MCF 10A (cell line): ENCODE measurements at regions not wholly inside any gene's neighbourhood (a gene's known extent, or its start where the extent isn't known, plus 50 kb on each side); places are given as distances from the start of the nearest gene placed in this dataset.

Experiments
- BruUV-seq: library from RNA; stranded (reverse); fragments of 400-500 nt; replicated peaks from 2 replicates; lab custom pipeline; 2021; lab: Mats Ljungman, UMichigan
- CTCF ChIA-PET: fragments of 300-600 bp; sonication (Branson Sonifier 250); formaldehyde crosslinking; extraction: SDS; loops from one replicate; lab custom pipeline; 2021; ENCODE audit warnings: antibody characterized with exemption, inconsistent platforms; lab: Yijun Ruan, JAX
- POLR2A ChIA-PET: fragments of 300-600, 350-650 bp; sonication (Branson Sonifier 250); formaldehyde crosslinking; extraction: SDS; loops from one replicate; lab custom pipeline; 2020; ENCODE audit warnings: antibody characterized with exemption, inconsistent platforms; lab: Yijun Ruan, JAX
- DNase-seq: peaks from one replicate; pipeline ENCODE4 v3.0.0-alpha.2; 2018; ENCODE audit not compliant: unreplicated experiment
- H3K27ac Mint-ChIP-seq: one replicate; pipeline ENCODE4 v1.8.0; 2022; ENCODE audit warnings: mild to moderate bottlenecking, low read depth, mixed read lengths; ENCODE audit not compliant: unreplicated experiment
- H3K27me3 Mint-ChIP-seq: one replicate; pipeline ENCODE4 v1.8.0; 2022; ENCODE audit warnings: mixed read lengths; ENCODE audit not compliant: insufficient read depth, unreplicated experiment
- H3K36me3 Mint-ChIP-seq: one replicate; pipeline ENCODE4 v1.8.0; 2022; ENCODE audit warnings: mild to moderate bottlenecking, moderate library complexity, mixed read lengths; ENCODE audit not compliant: insufficient read depth, unreplicated experiment
- H3K4me1 Mint-ChIP-seq: one replicate; pipeline ENCODE4 v1.8.0; 2022; ENCODE audit warnings: mixed read lengths; ENCODE audit not compliant: insufficient read depth, unreplicated experiment
- H3K4me3 Mint-ChIP-seq: one replicate; pipeline ENCODE4 v1.8.0; 2022; ENCODE audit warnings: mild to moderate bottlenecking, moderate library complexity, mixed read lengths; ENCODE audit not compliant: unreplicated experiment
- H3K9me3 Mint-ChIP-seq: one replicate; pipeline ENCODE4 v1.8.0; 2022; ENCODE audit warnings: mixed read lengths; ENCODE audit not compliant: unreplicated experiment
- CTCF ChIP-seq: fragments of 200-600 bp; IDR thresholded peaks from one replicate; pipeline ENCODE4 v1.8.0; 2022; ENCODE audit warnings: antibody characterized with exemption, mild to moderate bottlenecking; ENCODE audit not compliant: unreplicated experiment
- intact Hi-C: fragments of 100-400 bp; cut with micrococcal nuclease; formaldehyde crosslinking; loops from 2 replicates; pipeline ENCODE4 v1.14.1; 2022

DNA sequence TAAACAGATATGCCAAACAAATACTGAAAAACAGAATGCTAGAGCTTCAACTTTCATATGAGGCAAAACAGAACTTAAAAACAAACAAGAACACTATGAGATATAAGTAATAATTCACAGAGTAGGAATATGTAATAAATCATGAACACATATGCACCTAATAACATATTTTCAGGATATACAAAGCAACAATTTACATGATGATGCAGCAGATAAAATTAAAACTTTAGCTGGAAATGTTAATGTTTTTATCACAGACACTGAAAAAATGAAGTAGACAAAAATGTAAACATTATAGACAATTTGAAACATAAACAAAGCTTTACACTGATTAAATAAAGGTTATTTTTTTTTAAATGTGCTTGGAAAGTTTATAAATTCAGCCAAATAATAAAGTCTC lies 443.1 kb upstream of the NFIA start:
- no peak for DNase-seq
- BruUV-seq, result no TSS peak
- H3K9me3 Mint-ChIP-seq, result no peaks in the 10 kb centered on the region
- no peaks in the 10 kb centered on the region for H3K4me1 Mint-ChIP-seq
- no peak overlapping the region for H3K4me3 Mint-ChIP-seq
- POLR2A ChIA-PET, result no interaction called here
- no peak overlapping the region for H3K27ac Mint-ChIP-seq
- no peaks in the 10 kb centered on the region for H3K36me3 Mint-ChIP-seq
- intact Hi-C loops, result no loop called here
- H3K27me3 Mint-ChIP-seq, result no peaks in the 10 kb centered on the region
- CTCF ChIA-PET, result interaction anchor here (0.6 kb wide), 1 partner anchor 105 kb away, joined by 3 read pairs; no protein-coding TSS in a partner anchor
- no peak for TF ChIP-seq CTCF

- Mint-ChIP-seq H3K9me3 (no peaks in the 10 kb centered on the region), H3K36me3 (no peaks in the 10 kb centered on the region), H3K4me1 (no peaks in the 10 kb centered on the region), H3K27ac (no peak overlapping the region), H3K27me3 (no peaks in the 10 kb centered on the region), H3K4me3 (no peak overlapping the region)
- no TSS peak for BruUV-seq
- TF ChIP-seq CTCF, result no peak
- POLR2A ChIA-PET, result no interaction called here
- CTCF ChIA-PET, result no interaction called here
- intact Hi-C loops, result no loop called here
- DNase-seq, result peak; percentile 28
Measured at GRCh38 chr1:60637651-60638050, 444.7 kb upstream of the NFIA start.

DNA sequence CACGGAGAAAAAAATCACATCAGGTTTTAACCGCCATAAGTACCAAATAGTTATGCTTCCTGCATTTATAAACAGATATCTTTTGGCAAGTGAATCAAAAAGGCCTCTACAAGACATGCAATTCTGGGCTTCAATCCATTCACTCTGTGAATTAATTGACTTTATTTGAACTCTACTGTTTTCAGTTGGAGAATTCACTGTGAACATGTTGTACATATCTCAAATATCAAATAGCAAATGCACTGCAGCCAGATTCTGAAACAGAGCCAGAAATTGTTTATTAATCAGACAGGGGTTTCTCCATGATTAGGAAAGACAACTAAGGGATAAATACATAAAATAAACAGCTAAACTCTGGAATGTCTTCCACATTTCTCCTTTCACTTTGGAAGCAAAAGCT lies 445.4 kb upstream of the NFIA start:
- TF ChIP-seq CTCF, result no peak

DNA sequence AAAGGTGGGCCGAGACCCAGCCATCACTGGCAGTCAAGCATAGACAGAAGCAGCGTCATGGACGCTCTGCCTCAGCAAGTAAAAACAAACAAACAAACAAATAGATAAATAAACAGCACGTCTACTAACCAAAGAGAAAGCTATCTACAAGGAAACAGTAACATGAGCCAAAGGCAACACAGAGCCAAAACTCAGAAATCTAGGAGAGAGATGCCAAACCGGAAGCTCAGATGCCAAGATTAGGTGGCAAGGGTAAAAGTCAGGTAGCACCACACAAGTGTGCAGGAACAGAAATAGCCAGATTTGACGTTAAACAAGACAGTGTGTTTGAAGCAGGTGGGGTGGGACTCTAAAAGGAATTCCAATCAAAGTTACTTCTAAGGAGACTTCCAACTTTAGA lies 448.3 kb upstream of the NFIA start:
- Mint-ChIP-seq H3K9me3 (no peaks in the 10 kb centered on the region), H3K4me3 (no peak overlapping the region), H3K36me3 (no peaks in the 10 kb centered on the region), H3K27me3 (no peaks in the 10 kb centered on the region), H3K27ac (no peak overlapping the region), H3K4me1 (no peaks in the 10 kb centered on the region)
- no peak for TF ChIP-seq CTCF
- no TSS peak for BruUV-seq
- DNase-seq, result no peak
- ChIA-PET POLR2A (no interaction called here), CTCF (no interaction called here)
- intact Hi-C loops, result no loop called here

More for the DNA sequence above, 445.4 kb upstream of the NFIA start:
- no TSS peak for BruUV-seq
- no peak overlapping the region for H3K27ac Mint-ChIP-seq
- no peaks in the 10 kb centered on the region for H3K4me1 Mint-ChIP-seq
- no peaks in the 10 kb centered on the region for H3K9me3 Mint-ChIP-seq
- H3K36me3 Mint-ChIP-seq, result no peaks in the 10 kb centered on the region
- intact Hi-C loops, result no loop called here
- ChIA-PET CTCF (interaction anchor here (0.6 kb wide), 1 partner anchor 456 kb away, joined by 3 read pairs; no protein-coding TSS in a partner anchor), POLR2A (interaction anchor here (0.7 kb wide), 1 partner anchor 36 kb away, joined by 3 read pairs; no protein-coding TSS in a partner anchor)
- DNase-seq, result no peak
- H3K4me3 Mint-ChIP-seq, result no peak overlapping the region
- H3K27me3 Mint-ChIP-seq, result no peaks in the 10 kb centered on the region
